ENCODE measurements at regions not wholly inside any gene's neighbourhood (a gene's known extent, or its start where the extent isn't known, plus 50 kb on each side); places are given as distances from the start of the nearest gene placed in this dataset.

DNA sequence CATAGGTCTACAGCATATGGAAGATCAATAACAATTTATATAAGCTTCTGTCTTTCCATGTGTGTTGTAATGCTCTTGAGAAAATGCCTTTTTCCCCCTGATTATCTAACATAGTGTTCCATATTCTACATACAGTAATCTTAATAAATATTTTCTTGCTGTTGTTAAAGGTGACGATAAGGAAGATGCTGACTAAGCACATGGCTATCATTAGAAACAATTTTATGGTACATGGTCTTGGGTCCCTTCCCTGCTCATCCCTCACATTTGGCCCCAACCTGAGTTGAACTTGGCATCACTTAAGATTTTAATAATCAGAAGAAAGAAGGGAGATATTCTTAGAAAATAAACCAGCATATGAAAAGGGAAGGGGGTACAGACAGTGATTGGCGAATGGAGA, 382.1 kb upstream of the CDH20 start:
- ATAC-seq, result no peak
- WGBS (ENCODE audit: insufficient coverage, low coverage, missing lambda C conversion rate), result 9% methylated on average over 1 of the region's 2 CpGs
- intact Hi-C loops (cut with micrococcal nuclease) (no loop called here), in situ Hi-C loops (cut with MboI) (no loop called here)
- Histone ChIP-seq H3K79me2 (ENCODE audit: control insufficient read depth, insufficient read depth, low read length) (no peaks in the 10 kb centered on the region), H4K20me1 (replicated peaks; ENCODE audit: control insufficient read depth, insufficient read depth, low read length) (no peaks in the 10 kb centered on the region), H3K27me3 (ENCODE audit: control insufficient read depth in 2 of 2, insufficient read depth in 2 of 2, low read length in 2 of 2) (no peaks in the 10 kb centered on the region), H3K27ac (ENCODE audit: extremely low read depth, low read depth, low read length) (no peak overlapping the region), H2AFZ (ENCODE audit: low read depth, low read length) (no peak overlapping the region), H3K4me1 (replicated peaks in 1 of 2; ENCODE audit: control insufficient read depth in 2 of 2, insufficient read depth in 2 of 2, low read length in 2 of 2) (no peaks in the 10 kb centered on the region), H3K9ac (ENCODE audit: insufficient read depth in 1 of 2, low read depth in 2 of 2, low read length in 2 of 2) (no peak overlapping the region), H3K36me3 (ENCODE audit: control insufficient read depth, insufficient read depth, low read length) (no peaks in the 10 kb centered on the region), H3K9me3 (replicated peaks; ENCODE audit: control insufficient read depth, insufficient read depth, low read depth, low read length) (no peaks in the 10 kb centered on the region), H3K9me1 (ENCODE audit: control insufficient read depth, insufficient read depth, low read length) (no peaks in the 10 kb centered on the region), H3K4me3 (no peak overlapping the region), H3K4me2 (ENCODE audit: insufficient read depth, low read length) (no peak overlapping the region)
- POLR2A ChIA-PET, result no interaction called here
- CTCF ChIA-PET (ENCODE audit: low intra/inter-chr PET ratio), result no interaction called here
- TF ChIP-seq ZNF311 (CRISPR knock-in tag; IDR thresholded peaks at IDR 0.05) (no peak), ETV1 (tag; conservative IDR thresholded peaks at IDR 0.05; ENCODE audit: low read depth) (no peak), SPI1 (IDR thresholded peaks at IDR 0.05; ENCODE audit: borderline replicate concordance, low read depth, low read length) (no peak)
- FAIRE-seq, result no peak
- no TSS peak for BruUV-seq (replicated peaks)
- DNase-seq (ENCODE audit: extremely low read depth in 1 of 4, low spot score in 3 of 4), result no peak

DNA sequence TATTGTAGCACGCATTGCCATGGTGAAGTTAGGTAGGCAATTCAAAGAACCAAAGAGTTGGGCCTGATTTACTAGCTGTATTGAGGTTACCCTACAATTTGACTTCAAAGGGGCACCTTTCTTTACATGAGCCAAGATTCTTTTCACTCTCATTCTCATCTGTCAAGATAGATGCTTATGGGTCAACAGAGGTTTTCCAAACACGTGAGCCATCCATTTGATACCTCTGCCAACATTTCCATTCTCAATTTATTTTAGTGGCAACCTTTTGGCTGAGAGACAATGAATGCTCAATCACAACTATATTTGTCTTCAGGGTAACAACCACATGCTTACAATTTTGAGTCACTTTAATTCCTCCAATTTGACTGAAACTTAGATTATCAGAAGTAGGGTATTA, 370.6 kb upstream of the CDH20 start:
- Histone ChIP-seq H3K9me3 (replicated peaks; ENCODE audit: control insufficient read depth, insufficient read depth, low read depth, low read length) (no peaks in the 10 kb centered on the region), H3K27me3 (ENCODE audit: control insufficient read depth in 2 of 2, insufficient read depth in 2 of 2, low read length in 2 of 2) (no peaks in the 10 kb centered on the region), H3K4me1 (replicated peaks in 1 of 2; ENCODE audit: control insufficient read depth in 2 of 2, insufficient read depth in 2 of 2, low read length in 2 of 2) (no peaks in the 10 kb centered on the region), H3K79me2 (ENCODE audit: control insufficient read depth, insufficient read depth, low read length) (no peaks in the 10 kb centered on the region), H3K4me3 (no peak overlapping the region), H4K20me1 (replicated peaks; ENCODE audit: control insufficient read depth, insufficient read depth, low read length) (no peaks in the 10 kb centered on the region), H3K36me3 (ENCODE audit: control insufficient read depth, insufficient read depth, low read length) (no peaks in the 10 kb centered on the region), H3K9me1 (ENCODE audit: control insufficient read depth, insufficient read depth, low read length) (no peaks in the 10 kb centered on the region), H3K27ac (ENCODE audit: extremely low read depth, low read depth, low read length) (no peak overlapping the region), H2AFZ (ENCODE audit: low read depth, low read length) (no peak overlapping the region), H3K9ac (ENCODE audit: insufficient read depth in 1 of 2, low read depth in 2 of 2, low read length in 2 of 2) (no peak overlapping the region), H3K4me2 (ENCODE audit: insufficient read depth, low read length) (no peak overlapping the region)
- WGBS (ENCODE audit: insufficient coverage, low coverage, missing lambda C conversion rate), result 0% methylated on average over 2 of the region's 2 CpGs
- intact Hi-C loops (cut with micrococcal nuclease), result no loop called here
- ChIA-PET CTCF (ENCODE audit: low intra/inter-chr PET ratio) (no interaction called here), POLR2A (no interaction called here)
- BruUV-seq (replicated peaks), result no TSS peak
- no peak for DNase-seq (ENCODE audit: extremely low read depth in 1 of 4, low spot score in 3 of 4)
- in situ Hi-C loops (cut with MboI), result no loop called here
- FAIRE-seq, result no peak
- ATAC-seq, result no peak
- TF ChIP-seq RAD51 (IDR thresholded peaks at IDR 0.05; ENCODE audit: borderline replicate concordance, low read depth) (no peak), NFIC (IDR thresholded peaks at IDR 0.05) (no peak), SRSF3 (IDR thresholded peaks at IDR 0.05; ENCODE audit: insufficient read depth, low read length) (no peak), ARID1B (IDR thresholded peaks at IDR 0.05) (no peak), AFF1 (IDR thresholded peaks at IDR 0.05; ENCODE audit: low read depth in 1 of 2, partially characterized antibody in 2 of 2) (no peak), ARID4B (CRISPR knock-in tag; IDR thresholded peaks at IDR 0.05) (no peak)
